NCI-H82 treated with DMSO at 0.1 percent for 48 hours (cell line): ENCODE measurements at regions not wholly inside any gene's neighbourhood (a gene's known extent, or its start where the extent isn't known, plus 50 kb on each side); places are given as distances from the start of the nearest gene placed in this dataset.

Experiments
- DNase-seq: peaks from one replicate; lab custom pipeline; 2025; ENCODE audit not compliant: unreplicated experiment; lab: John Stamatoyannopoulos, UW

GRCh38 chr2:129721846-129722245 is 257.6 kb upstream of the RAB6C start:
- no peak for DNase-seq

DNA sequence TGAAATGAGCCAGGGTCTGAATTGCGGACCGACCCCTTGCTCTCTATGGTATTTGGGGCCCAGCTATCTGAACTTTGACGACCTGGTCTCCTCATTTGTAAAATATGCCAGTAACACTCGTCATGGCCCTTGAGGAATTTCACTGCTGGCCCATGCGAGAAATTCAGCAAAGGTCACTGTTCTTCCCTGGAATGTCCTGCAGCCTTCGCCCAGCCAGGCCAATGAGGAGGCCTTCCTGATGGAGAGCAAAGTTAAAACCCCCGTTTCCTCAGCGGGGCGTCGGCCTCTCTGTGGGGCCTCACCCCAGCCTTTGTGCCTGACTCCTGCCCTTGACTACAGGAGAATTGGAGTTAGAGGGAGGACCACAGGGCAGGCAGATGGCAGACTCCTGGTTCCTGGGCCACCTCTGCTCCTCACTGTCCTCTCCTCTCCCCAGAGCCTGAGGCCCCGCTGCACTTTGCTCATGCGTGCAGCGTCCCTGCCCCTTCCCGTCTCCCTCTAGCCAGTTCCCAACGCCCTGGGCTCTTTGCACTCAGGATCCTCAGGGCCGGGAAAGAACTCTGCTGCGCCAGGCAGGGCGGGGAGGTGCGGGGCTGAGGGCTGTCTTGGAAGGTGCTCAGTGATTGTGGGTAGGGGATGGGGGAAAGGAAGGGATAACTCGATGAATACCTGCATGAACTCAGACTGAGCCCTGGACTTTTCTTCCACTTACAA is 257.0 kb upstream of the RAB6C start:
- DNase-seq = no peak

GRCh38 chr2:129723277-129724020 is 256.0 kb upstream of the RAB6C start:
- DNase-seq = no peak

- no peak for DNase-seq
Measured at GRCh38 chr2:129724021-129724757, 255.3 kb upstream of the RAB6C start.

GRCh38 chr2:129726216-129726615 is 253.2 kb upstream of the RAB6C start:
- DNase-seq = no peak

DNA sequence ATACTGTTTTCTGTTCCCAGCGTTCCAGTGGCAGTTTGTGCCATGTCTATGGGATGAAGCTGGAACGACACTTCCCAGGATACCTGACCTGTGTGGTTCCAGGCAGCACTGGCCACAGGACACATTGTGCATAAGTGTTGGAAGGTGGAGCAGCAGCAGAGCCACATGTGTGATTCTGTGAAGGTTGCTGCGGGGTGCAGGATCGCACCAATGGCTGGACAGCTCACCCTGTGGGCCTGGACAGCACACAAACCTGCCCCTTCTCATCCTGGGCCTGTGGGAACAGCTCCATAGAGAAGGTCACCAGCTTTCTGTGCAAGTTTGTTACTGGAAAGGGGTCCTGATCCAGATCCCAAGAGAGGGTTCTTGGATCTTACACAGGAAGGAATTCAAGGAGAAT is 252.2 kb upstream of the RAB6C start:
- no peak for DNase-seq

DNA sequence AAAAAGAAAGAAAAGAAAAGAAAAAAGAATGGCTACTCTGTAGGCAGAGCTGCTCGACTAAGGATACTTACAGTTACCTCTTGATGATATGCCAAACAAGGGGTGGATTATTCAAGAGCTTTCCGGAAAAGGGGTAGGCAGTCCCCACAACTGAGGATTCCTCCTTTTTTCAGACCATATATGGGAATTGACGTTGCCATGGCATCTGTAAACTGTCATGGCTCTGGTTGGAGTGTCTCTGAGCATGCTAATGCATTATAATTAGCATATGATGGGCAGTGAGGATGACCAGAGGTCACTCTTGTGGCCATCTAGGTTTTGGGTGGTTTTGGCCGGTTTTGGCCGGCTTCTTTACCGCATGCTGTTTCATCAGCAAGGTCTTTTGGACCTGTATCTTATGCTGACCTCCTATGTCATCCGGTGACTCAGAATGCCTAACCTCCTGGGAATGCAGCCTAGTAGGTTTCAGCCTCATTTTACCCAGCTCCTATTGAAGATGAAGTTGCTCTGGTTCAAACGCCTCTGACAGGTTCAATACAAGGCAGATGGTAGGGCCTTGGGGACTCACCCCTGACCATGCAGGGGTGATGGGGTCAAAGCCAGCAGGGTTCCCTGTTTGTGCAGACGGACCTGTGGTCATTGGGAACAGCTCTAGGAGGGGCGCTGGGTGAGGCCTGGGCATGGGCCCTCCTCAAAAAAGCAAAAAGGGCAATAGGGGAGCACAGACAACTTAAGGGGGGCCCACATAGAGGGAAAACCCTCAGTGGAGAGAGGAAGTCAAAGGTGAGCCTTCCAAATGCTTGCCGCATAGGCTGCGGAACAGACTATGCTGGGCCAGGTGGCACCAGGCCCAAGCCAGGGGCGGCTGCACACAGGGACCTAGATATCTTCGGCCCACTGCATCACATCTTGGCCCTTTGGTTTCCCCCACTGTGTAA is 251.2 kb upstream of the RAB6C start:
- DNase-seq = no peak

DNA sequence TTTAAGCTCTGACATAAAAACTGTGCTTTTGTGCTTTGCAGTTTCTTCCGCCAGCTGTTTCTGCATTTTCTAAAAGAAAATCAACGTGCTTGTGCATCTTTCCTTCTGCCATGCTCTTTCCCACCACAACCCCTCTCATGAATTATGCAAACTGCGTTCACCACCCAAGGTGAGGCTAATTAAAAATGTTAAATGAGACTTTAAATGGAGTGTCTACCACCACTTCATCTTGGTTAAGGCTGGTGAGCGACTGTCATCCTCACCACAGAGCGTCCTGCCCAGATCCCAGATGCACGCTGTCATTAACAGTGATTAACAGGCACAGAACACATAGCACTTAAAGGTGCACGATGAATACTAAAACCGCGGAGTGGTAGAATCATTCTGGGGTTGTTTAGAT is 250.5 kb upstream of the RAB6C start:
- DNase-seq = no peak

- DNase-seq = no peak
Measured at GRCh38 chr2:129729646-129730045, 249.8 kb upstream of the RAB6C start.

DNA sequence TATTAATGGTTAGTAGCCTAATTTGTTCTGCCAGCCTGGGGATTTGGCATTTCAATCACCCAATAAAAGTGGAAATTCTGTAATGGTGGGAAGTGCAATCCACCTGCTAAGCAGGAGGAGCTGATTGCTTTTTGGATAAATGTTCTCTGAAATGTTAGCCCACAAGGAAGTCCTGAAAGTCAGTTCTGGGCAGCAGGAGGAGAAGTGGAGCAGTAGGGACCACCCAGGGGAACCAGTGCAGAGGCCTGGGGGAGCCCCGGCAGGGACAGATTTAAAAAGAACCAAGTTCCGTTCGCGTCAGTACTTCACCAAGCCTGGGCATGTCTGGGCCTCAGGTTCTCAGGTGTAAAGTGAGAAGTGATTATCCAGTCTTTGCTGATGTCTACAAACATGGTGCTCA is 248.5 kb upstream of the RAB6C start:
- DNase-seq = no peak

DNA sequence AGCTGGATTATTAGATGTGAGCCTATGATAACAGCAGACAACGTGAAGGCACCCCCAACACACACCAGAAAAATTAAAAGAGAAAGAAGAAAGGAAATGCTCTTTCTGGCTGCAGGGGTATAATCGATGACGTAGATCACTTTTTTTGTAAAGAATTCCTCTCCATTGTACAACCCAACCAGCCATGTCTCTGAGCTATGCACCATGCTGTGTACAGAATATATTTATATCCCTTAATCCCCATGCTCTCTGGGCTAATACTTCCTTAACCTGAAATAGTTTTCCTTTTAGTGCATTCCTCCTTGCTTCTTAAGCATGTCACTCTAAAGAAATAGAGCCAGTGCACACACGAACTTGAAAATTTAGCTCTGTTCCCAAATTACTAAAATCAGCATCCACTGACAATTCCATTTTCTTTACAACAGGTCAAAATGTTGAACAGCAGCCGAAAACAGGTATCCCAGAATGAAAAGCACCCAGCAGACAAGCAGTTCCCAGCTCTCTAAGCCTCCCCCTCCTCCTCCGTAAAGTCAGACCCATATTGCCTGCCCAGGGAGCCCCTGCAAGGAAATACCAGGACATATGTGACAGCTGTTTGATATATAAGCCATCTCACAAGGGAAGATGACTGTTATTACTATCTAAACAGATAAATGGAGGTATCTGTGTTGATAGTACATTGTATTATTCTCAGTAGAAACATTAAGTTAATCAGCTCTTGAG is 247.4 kb upstream of the RAB6C start:
- no peak for DNase-seq

- DNase-seq = no peak
Measured at GRCh38 chr2:129732630-129733026, 246.8 kb upstream of the RAB6C start.

GRCh38 chr2:129733041-129733440 is 246.4 kb upstream of the RAB6C start:
- DNase-seq = no peak

GRCh38 chr2:129733579-129733978 is 245.9 kb upstream of the RAB6C start:
- no peak for DNase-seq

- DNase-seq = no peak
Measured at GRCh38 chr2:129734343-129735034, 245.0 kb upstream of the RAB6C start.

- DNase-seq = no peak
Measured at GRCh38 chr2:129735576-129735975, 243.9 kb upstream of the RAB6C start.

DNA sequence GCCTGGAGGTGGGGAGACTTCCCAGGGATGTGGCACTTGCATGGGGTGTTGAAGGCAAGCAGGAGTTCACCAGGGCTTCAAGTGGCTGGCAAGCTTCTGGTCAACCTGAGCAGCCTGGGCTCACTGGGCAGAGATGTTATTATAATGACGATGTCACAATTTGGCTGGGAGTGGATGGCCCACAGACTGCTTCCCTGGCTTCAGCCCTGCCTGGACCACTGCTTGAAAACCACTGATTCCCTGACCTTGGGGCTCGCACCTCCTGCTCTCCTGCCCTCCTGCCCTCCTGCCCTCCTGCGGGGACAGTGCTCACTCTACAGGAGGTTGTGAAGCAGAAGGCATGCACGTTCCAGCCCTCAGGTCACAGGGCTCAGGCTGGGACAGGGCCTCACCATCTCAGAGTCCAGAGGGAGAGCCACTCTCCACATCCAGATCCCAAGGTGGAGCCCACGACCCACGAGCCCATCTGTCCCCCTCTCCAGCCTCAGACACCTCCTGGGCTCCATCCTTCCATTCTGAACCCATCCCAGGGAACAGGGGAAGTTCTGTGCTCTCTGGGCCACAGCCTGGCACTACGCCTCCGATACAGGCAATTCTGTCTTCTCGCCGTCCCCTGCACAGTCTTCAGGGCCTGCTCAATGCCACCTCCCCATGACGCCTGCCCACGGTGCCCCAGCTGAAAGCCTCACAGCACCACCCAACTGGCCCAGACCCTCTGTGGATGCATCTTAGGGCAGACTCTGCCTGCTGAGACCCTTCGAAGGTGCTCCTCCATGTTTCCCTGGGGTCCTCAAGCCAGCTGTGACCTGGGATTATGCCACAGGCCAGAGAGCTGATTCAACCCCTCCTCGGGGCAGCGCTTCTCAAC is 241.6 kb upstream of the RAB6C start:
- DNase-seq = no peak

GRCh38 chr2:129738799-129739198 is 240.7 kb upstream of the RAB6C start:
- DNase-seq = no peak

DNA sequence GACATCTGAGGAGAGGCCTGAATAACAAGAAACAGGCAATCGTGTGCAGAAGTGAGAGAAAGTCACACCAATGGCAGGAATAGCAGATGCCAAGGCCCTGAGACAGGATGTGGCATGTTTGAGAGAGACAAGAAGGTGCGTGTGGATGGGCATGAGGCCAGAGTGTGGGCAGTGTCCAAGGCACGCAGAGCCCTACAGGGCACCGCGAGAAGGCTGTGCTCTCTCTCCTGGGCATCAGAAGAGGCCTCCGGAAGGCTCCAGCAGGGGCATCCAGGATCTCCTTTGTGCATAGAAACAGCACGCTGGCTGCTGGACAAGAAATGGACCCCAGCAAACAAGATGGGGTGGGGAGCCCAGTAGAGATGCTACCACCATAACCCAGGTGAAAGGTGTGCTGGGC is 239.0 kb upstream of the RAB6C start:
- no peak for DNase-seq
